DND-41 (cell line): ENCODE measurements at regions not wholly inside any gene's neighbourhood (a gene's known extent, or its start where the extent isn't known, plus 50 kb on each side); places are given as distances from the start of the nearest gene placed in this dataset.

Source experiments
- EZH2 ChIP-seq: IDR thresholded peaks from 3 replicates; pipeline ENCODE4 v1.6.1; 2012; ENCODE audit warnings: borderline replicate concordance, low read depth, mild to moderate bottlenecking, moderate library complexity, low read length, inconsistent platforms; ENCODE audit not compliant: severe bottlenecking
- TF ChIP-seq, protein P1 (sequence below): IDR thresholded peaks from 2 replicates; pipeline ENCODE4 v1.5.1; 2012; ENCODE audit warnings: borderline replicate concordance, low read length, moderate library complexity, mild to moderate bottlenecking; ENCODE audit not compliant: poor library complexity, severe bottlenecking; ENCODE audit errors: extremely low read depth

DNA sequence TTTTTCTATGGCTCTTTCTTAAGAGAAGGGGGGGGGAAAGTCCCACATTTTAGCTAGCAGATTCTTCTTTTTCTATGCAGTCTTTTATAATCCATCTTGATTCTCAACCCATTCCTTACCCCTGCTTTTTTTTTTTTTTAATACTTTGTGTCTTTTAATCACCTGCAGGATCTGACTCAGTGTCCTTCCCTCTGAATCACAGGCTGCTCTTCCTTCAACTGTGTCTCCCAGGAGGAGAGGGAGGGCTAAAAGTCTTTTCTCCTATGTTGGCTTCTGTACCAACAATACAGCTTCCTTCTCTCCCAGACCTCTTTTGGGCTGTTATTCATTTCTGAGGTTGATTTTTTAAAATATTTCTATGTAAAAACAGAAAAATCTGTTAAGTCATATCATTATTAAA, 686.2 kb downstream of the ADGRL2 start:
- TF ChIP-seq, protein P1, sequence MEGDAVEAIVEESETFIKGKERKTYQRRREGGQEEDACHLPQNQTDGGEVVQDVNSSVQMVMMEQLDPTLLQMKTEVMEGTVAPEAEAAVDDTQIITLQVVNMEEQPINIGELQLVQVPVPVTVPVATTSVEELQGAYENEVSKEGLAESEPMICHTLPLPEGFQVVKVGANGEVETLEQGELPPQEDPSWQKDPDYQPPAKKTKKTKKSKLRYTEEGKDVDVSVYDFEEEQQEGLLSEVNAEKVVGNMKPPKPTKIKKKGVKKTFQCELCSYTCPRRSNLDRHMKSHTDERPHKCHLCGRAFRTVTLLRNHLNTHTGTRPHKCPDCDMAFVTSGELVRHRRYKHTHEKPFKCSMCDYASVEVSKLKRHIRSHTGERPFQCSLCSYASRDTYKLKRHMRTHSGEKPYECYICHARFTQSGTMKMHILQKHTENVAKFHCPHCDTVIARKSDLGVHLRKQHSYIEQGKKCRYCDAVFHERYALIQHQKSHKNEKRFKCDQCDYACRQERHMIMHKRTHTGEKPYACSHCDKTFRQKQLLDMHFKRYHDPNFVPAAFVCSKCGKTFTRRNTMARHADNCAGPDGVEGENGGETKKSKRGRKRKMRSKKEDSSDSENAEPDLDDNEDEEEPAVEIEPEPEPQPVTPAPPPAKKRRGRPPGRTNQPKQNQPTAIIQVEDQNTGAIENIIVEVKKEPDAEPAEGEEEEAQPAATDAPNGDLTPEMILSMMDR: no peak
- no peak for TF ChIP-seq EZH2
